Colonic mucosa (tissue), 4 donors: ENCODE measurements at regions not wholly inside any gene's neighbourhood (a gene's known extent, or its start where the extent isn't known, plus 50 kb on each side); places are given as distances from the start of the nearest gene placed in this dataset.

Experiments used
- DNase-seq: peaks from one replicate; pipeline ENCODE4 v3.0.0-alpha.2; 2020
- H3K27ac ChIP-seq: fragments of 200-600 bp; one replicate; pipeline ENCODE4 v1.8.0; 2021
- H3K27me3 ChIP-seq: fragments of 200-600 bp; one replicate; pipeline ENCODE4 v1.8.0; 2021
- H3K36me3 ChIP-seq: fragments of 200-600 bp; one replicate; pipeline ENCODE4 v1.8.0; 2021
- H3K4me1 ChIP-seq: fragments of 200-600 bp; one replicate; pipeline ENCODE4 v1.8.0; 2021; ENCODE audit warnings: mild to moderate bottlenecking
- H3K4me3 ChIP-seq: fragments of 200-600 bp; one replicate; pipeline ENCODE4 v1.8.0; 2021
- H3K9ac ChIP-seq, 2 donors: one replicate each; pipeline ENCODE4 v1.7.0; 2013; ENCODE audit warnings: control low read depth in 2 of 2, low read depth in 2 of 2, low read length in 2 of 2
- H3K9me3 ChIP-seq: fragments of 200-600 bp; one replicate; pipeline ENCODE4 v1.8.0; 2021
- intact Hi-C: fragments of 100-400 bp; cut with DNase I; formaldehyde crosslinking; loops from one replicate; pipeline ENCODE4 v1.14.1; 2022
- TF ChIP-seq, protein P1 (sequence below): fragments of 200-600 bp; IDR thresholded peaks from one replicate; pipeline ENCODE4 v1.8.0; 2022; ENCODE audit warnings: antibody characterized with exemption, mild to moderate bottlenecking
- donor health status: healthy.
- donor health status: DM: no; HTN: no; CAD: no.
- donor health status: DM: no; HTN: no; CAD: no.

DNA sequence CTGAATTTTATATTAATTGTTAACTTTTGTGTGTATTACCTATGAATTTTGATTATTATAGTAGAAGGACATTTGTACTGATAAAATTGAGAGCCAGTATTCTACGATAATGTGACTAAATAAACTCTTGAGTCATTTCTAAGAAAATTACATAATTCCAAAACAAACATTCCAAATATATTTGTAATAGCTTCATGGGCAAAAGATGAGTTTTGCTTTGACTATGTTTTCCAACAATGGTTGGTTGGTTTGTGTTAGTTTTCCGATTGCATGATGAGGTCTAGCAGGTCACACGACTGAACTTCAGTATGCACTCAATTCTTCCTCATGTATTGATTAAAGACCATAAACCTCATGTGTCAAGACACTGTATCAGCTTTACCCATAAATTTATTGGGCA, 71.7 kb upstream of the WDR75 start:
- H3K36me3 ChIP-seq, result no peaks in the 10 kb centered on the region
- H3K4me1 ChIP-seq, result no peaks in the 10 kb centered on the region
- no peak overlapping the region for H3K9ac ChIP-seq
- intact Hi-C loops, result no loop called here
- no peak overlapping the region for H3K4me3 ChIP-seq
- H3K9me3 ChIP-seq, result no peaks in the 10 kb centered on the region
- H3K27me3 ChIP-seq, result no peaks in the 10 kb centered on the region
- TF ChIP-seq, protein P1, sequence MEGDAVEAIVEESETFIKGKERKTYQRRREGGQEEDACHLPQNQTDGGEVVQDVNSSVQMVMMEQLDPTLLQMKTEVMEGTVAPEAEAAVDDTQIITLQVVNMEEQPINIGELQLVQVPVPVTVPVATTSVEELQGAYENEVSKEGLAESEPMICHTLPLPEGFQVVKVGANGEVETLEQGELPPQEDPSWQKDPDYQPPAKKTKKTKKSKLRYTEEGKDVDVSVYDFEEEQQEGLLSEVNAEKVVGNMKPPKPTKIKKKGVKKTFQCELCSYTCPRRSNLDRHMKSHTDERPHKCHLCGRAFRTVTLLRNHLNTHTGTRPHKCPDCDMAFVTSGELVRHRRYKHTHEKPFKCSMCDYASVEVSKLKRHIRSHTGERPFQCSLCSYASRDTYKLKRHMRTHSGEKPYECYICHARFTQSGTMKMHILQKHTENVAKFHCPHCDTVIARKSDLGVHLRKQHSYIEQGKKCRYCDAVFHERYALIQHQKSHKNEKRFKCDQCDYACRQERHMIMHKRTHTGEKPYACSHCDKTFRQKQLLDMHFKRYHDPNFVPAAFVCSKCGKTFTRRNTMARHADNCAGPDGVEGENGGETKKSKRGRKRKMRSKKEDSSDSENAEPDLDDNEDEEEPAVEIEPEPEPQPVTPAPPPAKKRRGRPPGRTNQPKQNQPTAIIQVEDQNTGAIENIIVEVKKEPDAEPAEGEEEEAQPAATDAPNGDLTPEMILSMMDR, result no peak
- DNase-seq, result no peak
- H3K27ac ChIP-seq, result no peak overlapping the region

GRCh38 chr2:189370719-189371118, 70.6 kb upstream of the WDR75 start:
- Histone ChIP-seq H3K36me3 (no peaks in the 10 kb centered on the region), H3K27me3 (no peaks in the 10 kb centered on the region), H3K9me3 (no peaks in the 10 kb centered on the region), H3K27ac (no peak overlapping the region), H3K4me3 (no peak overlapping the region), H3K9ac (no peak overlapping the region), H3K4me1 (no peaks in the 10 kb centered on the region)
- TF ChIP-seq, protein P1, result no peak
- intact Hi-C loops, result no loop called here
- DNase-seq, result no peak

DNA sequence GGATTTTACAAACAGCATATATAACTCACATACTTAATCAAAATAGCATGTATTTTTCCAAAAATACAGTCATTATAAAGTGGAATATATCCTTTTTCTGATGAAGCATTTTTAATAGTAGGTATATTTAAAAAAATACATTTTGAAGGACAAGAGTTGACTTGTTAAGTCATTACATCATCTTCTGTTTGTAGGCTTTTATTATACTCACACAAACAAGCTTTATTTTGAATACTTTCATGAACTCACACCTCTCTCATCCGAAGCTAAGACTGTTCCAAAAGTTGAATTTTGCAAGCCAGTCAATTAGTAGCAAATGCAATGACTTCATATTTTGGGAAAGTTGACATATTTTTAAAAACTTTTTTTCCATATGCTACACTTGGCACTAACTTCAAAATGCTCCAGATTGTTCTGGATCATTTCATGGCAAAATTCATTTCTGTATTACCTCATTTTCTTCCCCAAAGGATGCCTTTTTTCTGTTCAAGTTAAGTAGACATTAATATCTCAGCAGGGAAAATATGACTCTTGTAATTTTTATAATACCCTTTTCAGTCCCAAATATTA, 68.5 kb upstream of the WDR75 start:
- TF ChIP-seq, protein P1, result no peak

DNA sequence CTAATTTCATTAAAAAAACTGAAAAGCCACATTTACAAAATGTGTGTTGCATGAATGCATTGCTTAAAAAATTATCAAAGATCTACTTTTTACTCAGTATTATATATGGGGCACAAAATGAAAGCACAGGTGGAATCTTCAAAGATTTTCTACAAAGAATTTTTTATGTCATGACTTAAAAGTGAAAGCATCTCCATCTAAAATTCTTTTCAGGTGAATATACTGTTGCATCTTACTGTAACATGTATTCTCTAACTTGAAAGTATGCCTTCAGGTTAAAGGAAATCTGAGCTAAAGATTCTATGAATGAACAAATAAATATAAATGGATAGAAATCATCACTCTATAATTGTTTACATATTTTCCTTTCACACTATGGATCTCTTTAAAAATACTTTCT, 66.8 kb upstream of the WDR75 start:
- H3K9ac ChIP-seq, result no peak overlapping the region
- DNase-seq, result no peak
- no peaks in the 10 kb centered on the region for H3K27me3 ChIP-seq
- H3K36me3 ChIP-seq, result no peaks in the 10 kb centered on the region
- TF ChIP-seq, protein P1, result no peak
- H3K9me3 ChIP-seq, result no peaks in the 10 kb centered on the region
- intact Hi-C loops, result no loop called here
- no peak overlapping the region for H3K4me3 ChIP-seq
- no peak overlapping the region for H3K27ac ChIP-seq
- no peaks in the 10 kb centered on the region for H3K4me1 ChIP-seq

More for the DNA sequence above, 68.5 kb upstream of the WDR75 start:
- DNase-seq, result no peak
- H3K9ac ChIP-seq, result no peak overlapping the region
- no peaks in the 10 kb centered on the region for H3K27me3 ChIP-seq
- no peaks in the 10 kb centered on the region for H3K36me3 ChIP-seq
- intact Hi-C loops, result no loop called here
- H3K9me3 ChIP-seq, result no peaks in the 10 kb centered on the region
- no peaks in the 10 kb centered on the region for H3K4me1 ChIP-seq
- H3K27ac ChIP-seq, result no peak overlapping the region
- H3K4me3 ChIP-seq, result no peak overlapping the region

GRCh38 chr2:189375842-189376241, 65.4 kb upstream of the WDR75 start:
- DNase-seq, result no peak
- no peaks in the 10 kb centered on the region for H3K36me3 ChIP-seq
- no peaks in the 10 kb centered on the region for H3K4me1 ChIP-seq
- no peaks in the 10 kb centered on the region for H3K9me3 ChIP-seq
- no peaks in the 10 kb centered on the region for H3K27me3 ChIP-seq
- no peak overlapping the region for H3K27ac ChIP-seq
- H3K4me3 ChIP-seq, result no peak overlapping the region
- TF ChIP-seq, protein P1, result no peak
- intact Hi-C loops, result no loop called here
- no peak overlapping the region for H3K9ac ChIP-seq
